ENCODE measurements at regions not wholly inside any gene's neighbourhood (a gene's known extent, or its start where the extent isn't known, plus 50 kb on each side); places are given as distances from the start of the nearest gene placed in this dataset.

- Histone ChIP-seq H3K4me3 (no peak overlapping the region), H3K36me3 (no peaks in the 10 kb centered on the region), H3K27me3 (no peaks in the 10 kb centered on the region), H3K9me3 (ENCODE audit: low read depth) (no peaks in the 10 kb centered on the region), H3K27ac (no peak overlapping the region), H3K4me1 (ENCODE audit: low read depth) (no peaks in the 10 kb centered on the region)
- no peak for DNase-seq (ENCODE audit: low read depth in 1 of 2, low spot score in 1 of 2)
- TF ChIP-seq, protein P1, sequence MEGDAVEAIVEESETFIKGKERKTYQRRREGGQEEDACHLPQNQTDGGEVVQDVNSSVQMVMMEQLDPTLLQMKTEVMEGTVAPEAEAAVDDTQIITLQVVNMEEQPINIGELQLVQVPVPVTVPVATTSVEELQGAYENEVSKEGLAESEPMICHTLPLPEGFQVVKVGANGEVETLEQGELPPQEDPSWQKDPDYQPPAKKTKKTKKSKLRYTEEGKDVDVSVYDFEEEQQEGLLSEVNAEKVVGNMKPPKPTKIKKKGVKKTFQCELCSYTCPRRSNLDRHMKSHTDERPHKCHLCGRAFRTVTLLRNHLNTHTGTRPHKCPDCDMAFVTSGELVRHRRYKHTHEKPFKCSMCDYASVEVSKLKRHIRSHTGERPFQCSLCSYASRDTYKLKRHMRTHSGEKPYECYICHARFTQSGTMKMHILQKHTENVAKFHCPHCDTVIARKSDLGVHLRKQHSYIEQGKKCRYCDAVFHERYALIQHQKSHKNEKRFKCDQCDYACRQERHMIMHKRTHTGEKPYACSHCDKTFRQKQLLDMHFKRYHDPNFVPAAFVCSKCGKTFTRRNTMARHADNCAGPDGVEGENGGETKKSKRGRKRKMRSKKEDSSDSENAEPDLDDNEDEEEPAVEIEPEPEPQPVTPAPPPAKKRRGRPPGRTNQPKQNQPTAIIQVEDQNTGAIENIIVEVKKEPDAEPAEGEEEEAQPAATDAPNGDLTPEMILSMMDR (IDR thresholded peaks at IDR 0.05; ENCODE audit: low read depth, low read length) = no peak
These were observed 272.4 kb upstream of the SMIM31 start for GRCh38 chr4:164481306-164482091.

- Histone ChIP-seq H3K27me3 (no peaks in the 10 kb centered on the region), H3K27ac (no peak overlapping the region), H3K36me3 (no peaks in the 10 kb centered on the region), H3K4me1 (ENCODE audit: low read depth) (no peaks in the 10 kb centered on the region), H3K4me3 (no peak overlapping the region), H3K9me3 (ENCODE audit: low read depth) (no peaks in the 10 kb centered on the region)
- TF ChIP-seq, protein P1 (IDR thresholded peaks at IDR 0.05; ENCODE audit: low read depth, low read length) = no peak
- DNase-seq (ENCODE audit: low read depth in 1 of 2, low spot score in 1 of 2) = no peak
These were observed 271.9 kb upstream of the SMIM31 start for GRCh38 chr4:164482092-164482404.

- no peak for DNase-seq (ENCODE audit: low read depth in 1 of 2, low spot score in 1 of 2)
- Histone ChIP-seq H3K4me3 (no peak overlapping the region), H3K27ac (no peak overlapping the region), H3K27me3 (no peaks in the 10 kb centered on the region), H3K4me1 (ENCODE audit: low read depth) (no peaks in the 10 kb centered on the region), H3K36me3 (no peaks in the 10 kb centered on the region), H3K9me3 (ENCODE audit: low read depth) (no peaks in the 10 kb centered on the region)
- TF ChIP-seq, protein P1 (IDR thresholded peaks at IDR 0.05; ENCODE audit: low read depth, low read length) = no peak
These were observed 271.2 kb upstream of the SMIM31 start for GRCh38 chr4:164482758-164483157.

DNA sequence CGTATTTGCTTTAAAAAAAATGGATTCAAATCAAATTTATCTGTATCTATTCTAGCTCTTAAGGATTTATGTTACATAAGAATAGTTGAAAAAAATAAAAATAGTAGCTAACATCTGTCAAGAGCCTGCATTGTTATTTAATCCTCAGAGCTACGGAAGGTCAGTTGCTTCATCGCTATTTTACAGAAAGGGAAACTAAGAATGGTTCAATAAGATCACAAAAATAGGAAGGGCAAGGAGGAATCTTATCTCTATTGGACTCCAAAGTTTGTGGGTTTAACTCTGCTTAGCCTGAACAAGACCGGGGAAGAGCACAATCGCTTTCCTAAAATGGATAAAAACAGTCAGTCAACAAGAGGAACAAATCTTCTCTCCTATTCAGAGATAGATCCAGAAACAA lies 270.2 kb upstream of the SMIM31 start:
- no peaks in the 10 kb centered on the region for H3K4me1 ChIP-seq (ENCODE audit: low read depth)
- no peak overlapping the region for H3K4me3 ChIP-seq

GRCh38 chr4:164484551-164484950 lies 269.4 kb upstream of the SMIM31 start:
- H3K9me3 ChIP-seq (ENCODE audit: low read depth) = no peaks in the 10 kb centered on the region
- TF ChIP-seq, protein P1 (IDR thresholded peaks at IDR 0.05; ENCODE audit: low read depth, low read length) = no peak
- no peak overlapping the region for H3K27ac ChIP-seq
- H3K36me3 ChIP-seq = no peaks in the 10 kb centered on the region
- H3K4me3 ChIP-seq = no peak overlapping the region
- no peaks in the 10 kb centered on the region for H3K27me3 ChIP-seq
- no peaks in the 10 kb centered on the region for H3K4me1 ChIP-seq (ENCODE audit: low read depth)
- DNase-seq (ENCODE audit: low read depth in 1 of 2, low spot score in 1 of 2) = no peak

More for the DNA sequence above, 270.2 kb upstream of the SMIM31 start:
- TF ChIP-seq, protein P1 (IDR thresholded peaks at IDR 0.05; ENCODE audit: low read depth, low read length) = no peak
- Histone ChIP-seq H3K36me3 (no peaks in the 10 kb centered on the region), H3K27ac (no peak overlapping the region), H3K9me3 (ENCODE audit: low read depth) (no peaks in the 10 kb centered on the region), H3K27me3 (no peaks in the 10 kb centered on the region)
- DNase-seq (ENCODE audit: low read depth in 1 of 2, low spot score in 1 of 2) = no peak
